Activated naive CD8-positive, alpha-beta T cell treated with anti-CD3 and anti-CD28 coated beads for 36 hours (primary cell): ENCODE measurements at regions not wholly inside any gene's neighbourhood (a gene's known extent, or its start where the extent isn't known, plus 50 kb on each side); places are given as distances from the start of the nearest gene placed in this dataset.

ENCODE experiments used
- DNase-seq: peaks from one replicate; pipeline ENCODE4 v3.0.0; 2021
- H3K27ac Mint-ChIP-seq: one replicate; pipeline ENCODE4 v1.8.0; 2022; ENCODE audit warnings: mild to moderate bottlenecking, moderate library complexity, mixed read lengths
- H3K27me3 Mint-ChIP-seq: one replicate; pipeline ENCODE4 v1.8.0; 2022; ENCODE audit warnings: mild to moderate bottlenecking, mixed read lengths
- H3K36me3 Mint-ChIP-seq: one replicate; pipeline ENCODE4 v1.8.0; 2021; ENCODE audit warnings: mild to moderate bottlenecking, mixed read lengths
- H3K4me1 Mint-ChIP-seq: one replicate; pipeline ENCODE4 v1.8.0; 2021; ENCODE audit warnings: mixed read lengths
- H3K4me3 Mint-ChIP-seq: one replicate; pipeline ENCODE4 v1.8.0; 2022; ENCODE audit warnings: mild to moderate bottlenecking, moderate library complexity, mixed read lengths
- H3K9me3 Mint-ChIP-seq: one replicate; pipeline ENCODE4 v1.8.0; 2022; ENCODE audit warnings: mixed read lengths

DNA sequence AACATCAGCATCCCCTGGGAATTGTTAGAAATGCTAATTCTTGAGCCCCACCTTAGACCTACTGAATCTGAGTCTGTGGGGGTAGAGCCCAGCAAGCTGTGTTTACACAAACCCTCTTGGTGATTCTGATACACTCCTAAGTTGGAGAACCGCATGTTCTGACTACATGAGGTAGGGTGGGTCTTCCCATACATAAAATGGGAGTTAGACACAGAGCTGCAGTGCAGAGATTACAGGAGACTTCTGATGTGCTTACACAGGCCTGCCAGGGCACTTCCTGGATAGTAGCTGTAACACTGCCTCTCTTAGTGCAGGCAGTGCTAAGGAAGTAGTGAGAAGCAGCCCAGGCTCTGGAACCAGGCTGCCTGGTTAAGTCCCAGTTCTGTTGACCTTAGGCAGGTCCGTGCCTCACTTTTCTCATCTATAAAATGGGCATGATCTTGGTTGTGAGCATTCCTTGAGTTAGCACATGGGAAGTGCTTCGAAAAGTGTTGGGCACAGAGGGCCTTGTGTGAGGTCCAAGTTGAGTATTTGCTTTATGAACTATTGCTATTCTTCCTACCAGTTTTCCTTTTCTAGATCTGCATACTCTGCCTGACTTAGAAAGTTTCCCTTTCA is 67.3 kb downstream of the GLI2 start:
- no peaks in the 10 kb centered on the region for H3K9me3 Mint-ChIP-seq
- no peak overlapping the region for H3K27ac Mint-ChIP-seq
- no peaks in the 10 kb centered on the region for H3K4me1 Mint-ChIP-seq

GRCh38 chr2:120803764-120804335 is 68.2 kb downstream of the GLI2 start:
- no peak for DNase-seq
- H3K4me3 Mint-ChIP-seq, result no peak overlapping the region
- no peaks in the 10 kb centered on the region for H3K27me3 Mint-ChIP-seq
- no peaks in the 10 kb centered on the region for H3K36me3 Mint-ChIP-seq
- no peaks in the 10 kb centered on the region for H3K4me1 Mint-ChIP-seq
- H3K27ac Mint-ChIP-seq, result no peak overlapping the region
- no peaks in the 10 kb centered on the region for H3K9me3 Mint-ChIP-seq

More for the DNA sequence above, 67.3 kb downstream of the GLI2 start:
- H3K4me3 Mint-ChIP-seq, result no peak overlapping the region
- DNase-seq, result no peak
- no peaks in the 10 kb centered on the region for H3K27me3 Mint-ChIP-seq
- no peaks in the 10 kb centered on the region for H3K36me3 Mint-ChIP-seq

DNA sequence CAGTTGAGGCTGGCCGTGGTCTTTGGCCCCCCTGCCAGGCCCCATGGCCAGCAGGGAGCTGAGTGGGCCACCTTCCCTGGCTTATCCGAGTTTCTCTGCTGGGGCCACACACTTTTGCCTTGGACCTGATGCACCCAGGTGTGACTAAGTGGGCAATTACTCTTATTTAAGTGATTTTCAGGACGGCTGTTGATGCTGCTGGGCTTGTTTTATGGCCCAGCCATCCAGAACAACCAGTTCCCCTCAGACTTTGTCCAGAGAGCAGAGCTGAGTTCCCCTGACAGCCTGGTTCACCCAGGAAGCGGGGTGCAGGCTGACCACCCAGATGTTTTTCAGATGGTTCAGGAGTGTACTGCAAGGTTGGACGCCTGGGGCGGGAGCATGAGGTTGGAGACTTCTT is 68.8 kb downstream of the GLI2 start:
- Mint-ChIP-seq H3K36me3 (no peaks in the 10 kb centered on the region), H3K27me3 (peaks cover 3% of the 10 kb centered on the region), H3K9me3 (no peaks in the 10 kb centered on the region), H3K27ac (no peak overlapping the region), H3K4me1 (no peaks in the 10 kb centered on the region), H3K4me3 (no peak overlapping the region)
- DNase-seq, result no peak

DNA sequence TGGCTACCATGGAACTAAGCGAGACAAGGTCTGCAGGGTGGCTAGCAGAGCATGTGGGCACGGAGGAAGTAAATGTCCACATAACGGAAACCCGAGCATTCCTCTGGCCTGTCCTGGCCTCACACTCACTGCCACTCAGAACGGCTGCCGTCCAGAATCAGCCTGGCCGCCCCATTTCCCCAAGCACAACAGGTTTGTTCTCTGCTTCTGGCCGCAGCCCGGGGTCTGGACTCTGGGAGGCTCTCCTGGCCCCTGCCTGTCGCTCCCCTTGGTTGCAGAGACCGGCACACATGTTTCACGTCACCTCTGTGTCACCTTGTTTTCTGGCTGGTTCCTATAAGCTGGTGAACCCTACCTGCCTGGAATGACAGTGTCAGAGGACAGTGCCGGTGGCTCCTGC is 69.3 kb downstream of the GLI2 start:
- Mint-ChIP-seq H3K36me3 (no peaks in the 10 kb centered on the region), H3K4me3 (no peak overlapping the region), H3K27me3 (peaks cover 3% of the 10 kb centered on the region), H3K4me1 (no peaks in the 10 kb centered on the region), H3K9me3 (no peaks in the 10 kb centered on the region), H3K27ac (no peak overlapping the region)
- DNase-seq, result no peak

- H3K4me1 Mint-ChIP-seq, result no peaks in the 10 kb centered on the region
- no peak overlapping the region for H3K4me3 Mint-ChIP-seq
- H3K27ac Mint-ChIP-seq, result no peak overlapping the region
- peaks cover 3% of the 10 kb centered on the region for H3K27me3 Mint-ChIP-seq
- H3K9me3 Mint-ChIP-seq, result no peaks in the 10 kb centered on the region
- no peak for DNase-seq
- H3K36me3 Mint-ChIP-seq, result no peaks in the 10 kb centered on the region
Measured at GRCh38 chr2:120805602-120806001, 69.9 kb downstream of the GLI2 start.

GRCh38 chr2:120807751-120808150 is 72.1 kb downstream of the GLI2 start:
- H3K4me3 Mint-ChIP-seq, result no peak overlapping the region
- H3K9me3 Mint-ChIP-seq, result no peaks in the 10 kb centered on the region
- no peaks in the 10 kb centered on the region for H3K36me3 Mint-ChIP-seq
- H3K27ac Mint-ChIP-seq, result no peak overlapping the region
- DNase-seq, result no peak
- H3K27me3 Mint-ChIP-seq, result peaks cover 3% of the 10 kb centered on the region
- no peaks in the 10 kb centered on the region for H3K4me1 Mint-ChIP-seq

DNA sequence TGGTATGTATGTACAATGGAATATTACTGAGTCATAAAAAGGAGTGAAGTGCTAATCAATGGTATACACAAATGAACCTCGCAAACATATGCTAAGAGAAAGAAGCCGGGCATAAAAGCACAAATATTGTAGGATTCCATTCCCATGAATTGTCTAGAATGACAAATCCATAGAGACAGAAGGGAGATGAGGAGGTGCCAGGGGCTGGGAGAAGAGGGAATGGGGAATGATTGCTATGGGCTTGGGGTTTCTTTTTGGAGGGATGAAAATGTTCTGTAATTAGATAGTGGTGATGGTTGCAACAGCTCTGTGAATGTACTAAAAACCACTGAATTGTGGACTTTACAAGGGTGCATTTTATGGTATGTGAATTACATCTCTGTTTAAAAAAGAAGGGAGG is 73.5 kb downstream of the GLI2 start:
- no peaks in the 10 kb centered on the region for H3K36me3 Mint-ChIP-seq
- no peak overlapping the region for H3K4me3 Mint-ChIP-seq
- H3K4me1 Mint-ChIP-seq, result no peaks in the 10 kb centered on the region
- no peak for DNase-seq
- H3K27me3 Mint-ChIP-seq, result peaks cover 3% of the 10 kb centered on the region
- H3K9me3 Mint-ChIP-seq, result no peaks in the 10 kb centered on the region
- H3K27ac Mint-ChIP-seq, result no peak overlapping the region

DNA sequence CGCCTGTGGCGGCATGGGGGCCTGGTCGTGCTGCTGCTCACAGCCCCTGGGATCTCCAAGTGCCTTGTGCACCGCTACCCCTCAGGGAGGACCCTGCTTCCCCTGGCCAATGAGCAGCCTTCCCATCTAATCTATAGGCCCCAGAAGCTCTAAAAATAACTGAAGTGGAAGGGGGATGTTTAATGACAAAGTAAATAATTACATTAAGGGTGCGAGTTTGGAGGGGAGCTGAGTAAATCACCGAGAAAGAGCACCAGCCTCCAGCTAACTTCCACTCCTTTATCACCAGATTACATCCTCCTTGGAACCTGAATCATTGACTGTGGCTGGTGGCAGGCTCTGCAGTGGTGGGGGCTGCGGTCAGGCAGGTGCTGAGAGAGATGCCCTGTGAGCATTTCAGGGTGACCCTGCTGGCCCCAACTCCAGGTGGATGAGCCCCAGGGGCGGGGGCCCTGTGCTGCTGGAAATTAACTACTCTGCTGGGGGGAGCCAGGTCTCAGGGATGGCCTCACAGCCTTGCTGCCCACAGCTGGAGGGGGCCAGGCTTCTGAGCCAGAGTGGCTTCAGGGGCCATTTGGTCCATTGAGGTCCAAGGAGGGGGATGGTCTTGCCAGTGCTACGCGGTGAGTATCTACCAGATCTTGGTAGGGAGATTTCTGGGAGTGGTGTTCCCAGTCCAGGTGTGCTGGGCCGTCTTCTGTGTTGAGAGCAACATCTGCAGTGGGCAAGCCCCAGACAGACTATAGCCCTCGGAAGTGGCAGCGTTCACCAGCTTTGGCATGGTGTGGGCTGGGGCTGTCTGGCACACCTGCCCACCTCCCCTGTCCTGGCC is 74.2 kb downstream of the GLI2 start:
- no peaks in the 10 kb centered on the region for H3K36me3 Mint-ChIP-seq
- H3K9me3 Mint-ChIP-seq, result no peaks in the 10 kb centered on the region
- DNase-seq, result no peak
- H3K27ac Mint-ChIP-seq, result no peak overlapping the region
- H3K27me3 Mint-ChIP-seq, result peaks cover 3% of the 10 kb centered on the region
- H3K4me3 Mint-ChIP-seq, result no peak overlapping the region
- H3K4me1 Mint-ChIP-seq, result no peaks in the 10 kb centered on the region

- no peak for DNase-seq
- Mint-ChIP-seq H3K27me3 (peaks cover 3% of the 10 kb centered on the region), H3K36me3 (no peaks in the 10 kb centered on the region), H3K4me3 (no peak overlapping the region), H3K9me3 (no peaks in the 10 kb centered on the region), H3K27ac (no peak overlapping the region), H3K4me1 (no peaks in the 10 kb centered on the region)
Measured at GRCh38 chr2:120810639-120811038, 75.0 kb downstream of the GLI2 start.

DNA sequence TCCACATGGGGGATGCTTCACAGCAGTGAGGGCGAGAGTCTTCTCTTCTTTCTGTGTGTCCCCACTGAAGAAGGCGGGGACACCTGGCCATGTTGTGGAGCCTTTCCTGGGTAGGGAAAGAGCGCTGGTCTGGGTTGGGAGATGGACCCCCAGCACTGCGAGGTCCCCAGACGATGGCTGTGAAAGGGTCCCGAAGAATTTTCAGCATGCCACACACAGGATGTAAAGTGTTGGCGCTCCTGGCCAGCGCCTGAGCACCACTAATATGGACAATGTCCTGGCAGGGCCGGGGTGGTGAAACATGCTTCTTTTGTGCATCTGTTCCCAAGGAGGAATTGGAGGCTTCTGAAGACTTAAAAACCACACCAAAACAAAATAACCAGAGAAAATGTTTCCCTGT is 77.2 kb downstream of the GLI2 start:
- Mint-ChIP-seq H3K9me3 (no peaks in the 10 kb centered on the region), H3K4me3 (no peak overlapping the region), H3K36me3 (no peaks in the 10 kb centered on the region), H3K27me3 (peaks cover 3% of the 10 kb centered on the region), H3K27ac (no peak overlapping the region), H3K4me1 (no peaks in the 10 kb centered on the region)
- DNase-seq, result no peak

DNA sequence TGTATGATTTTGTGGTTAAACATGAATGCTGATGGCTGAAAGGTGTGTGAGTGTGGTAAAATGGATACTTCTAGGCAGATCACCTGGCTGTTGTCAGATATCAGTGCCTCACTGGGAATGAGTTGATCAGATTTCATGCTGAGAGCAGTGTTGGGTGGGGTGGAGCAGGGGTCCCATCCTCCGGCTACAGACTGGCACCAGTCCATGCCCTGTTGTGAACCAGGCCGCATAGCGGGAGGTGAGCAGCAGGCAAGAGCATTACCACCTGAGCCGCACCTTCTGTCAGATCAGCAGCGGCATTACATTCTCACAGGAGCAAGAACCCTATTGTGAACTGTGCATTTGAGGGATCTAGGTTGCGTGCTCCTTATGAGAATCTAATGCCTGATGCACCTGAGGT is 78.7 kb downstream of the GLI2 start:
- Mint-ChIP-seq H3K36me3 (no peaks in the 10 kb centered on the region), H3K4me1 (no peaks in the 10 kb centered on the region), H3K27me3 (peaks cover under 1% of the 10 kb centered on the region), H3K9me3 (no peaks in the 10 kb centered on the region), H3K4me3 (no peak overlapping the region), H3K27ac (no peak overlapping the region)
- no peak for DNase-seq

DNA sequence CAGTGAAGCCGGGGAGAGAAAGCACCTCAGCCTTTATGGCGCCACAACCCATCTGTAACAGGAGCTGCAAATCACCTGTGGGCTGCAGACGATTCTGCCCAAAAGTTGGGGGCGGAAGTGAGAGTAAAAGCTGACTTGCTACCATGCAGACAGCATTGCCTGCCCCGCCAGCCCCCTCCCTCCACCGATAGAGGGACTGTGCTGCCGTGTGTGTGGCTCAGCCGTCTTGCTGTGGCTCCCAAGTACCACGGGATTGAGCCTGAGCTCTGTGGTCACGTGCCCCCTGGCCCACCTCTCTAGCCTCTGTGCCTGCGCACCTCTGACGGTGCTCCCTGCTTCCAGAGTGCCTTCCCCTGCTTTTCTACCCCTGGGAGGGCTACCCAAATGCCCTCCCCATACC is 79.6 kb downstream of the GLI2 start:
- Mint-ChIP-seq H3K4me1 (no peaks in the 10 kb centered on the region), H3K27me3 (no peaks in the 10 kb centered on the region), H3K36me3 (no peaks in the 10 kb centered on the region), H3K4me3 (no peak overlapping the region), H3K9me3 (no peaks in the 10 kb centered on the region), H3K27ac (no peak overlapping the region)
- DNase-seq, result no peak

DNA sequence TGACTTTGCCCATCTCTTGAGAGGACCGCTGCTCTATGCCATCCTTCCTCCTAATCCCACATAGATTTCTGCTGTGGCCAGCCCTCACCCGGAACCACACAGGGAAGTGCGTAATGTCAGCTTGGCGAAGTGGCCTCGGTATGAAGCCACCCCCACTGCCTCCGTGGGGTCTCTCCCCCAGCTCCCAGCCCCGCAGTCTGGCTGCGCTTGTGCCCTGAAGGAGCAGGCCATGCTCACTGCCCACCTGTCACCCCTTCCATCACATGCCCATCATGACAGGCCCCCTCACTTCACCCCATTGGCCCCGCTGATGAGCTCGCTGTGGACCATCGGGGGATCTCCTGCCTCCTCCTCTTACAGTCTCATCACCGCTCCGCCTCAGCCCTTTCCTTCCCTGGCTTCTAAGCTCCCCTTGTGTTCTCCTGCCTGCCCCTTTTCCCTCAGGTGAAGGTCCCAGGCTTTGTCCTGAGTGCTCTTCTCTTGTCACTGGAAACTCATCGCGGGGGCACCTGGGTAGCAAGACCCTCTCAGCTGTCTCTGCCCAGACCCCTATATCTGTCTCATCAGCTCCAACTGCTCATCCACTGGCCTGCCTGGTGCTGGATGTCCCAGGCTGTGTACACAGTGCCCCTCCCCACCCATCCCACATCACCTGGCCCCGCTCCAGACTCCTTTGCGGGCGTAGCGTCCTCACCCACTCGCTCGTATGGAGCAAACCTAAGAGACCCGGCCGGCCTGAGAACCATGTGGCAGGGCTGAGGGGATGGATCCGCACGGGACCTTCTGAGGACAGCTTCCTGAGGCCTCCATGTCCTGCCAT is 81.7 kb downstream of the GLI2 start:
- no peak for DNase-seq
- no peak overlapping the region for H3K27ac Mint-ChIP-seq
- no peaks in the 10 kb centered on the region for H3K9me3 Mint-ChIP-seq
- no peaks in the 10 kb centered on the region for H3K27me3 Mint-ChIP-seq
- H3K4me1 Mint-ChIP-seq, result no peaks in the 10 kb centered on the region
- H3K4me3 Mint-ChIP-seq, result no peak overlapping the region
- no peaks in the 10 kb centered on the region for H3K36me3 Mint-ChIP-seq

- Mint-ChIP-seq H3K9me3 (no peaks in the 10 kb centered on the region), H3K4me1 (no peaks in the 10 kb centered on the region), H3K27ac (no peak overlapping the region), H3K36me3 (no peaks in the 10 kb centered on the region), H3K4me3 (no peak overlapping the region), H3K27me3 (no peaks in the 10 kb centered on the region)
- no peak for DNase-seq
Measured at GRCh38 chr2:120817956-120818325, 82.3 kb downstream of the GLI2 start.

GRCh38 chr2:120818441-120818920 is 82.8 kb downstream of the GLI2 start:
- DNase-seq, result no peak
- Mint-ChIP-seq H3K9me3 (no peaks in the 10 kb centered on the region), H3K4me1 (no peaks in the 10 kb centered on the region), H3K27me3 (no peaks in the 10 kb centered on the region), H3K27ac (no peak overlapping the region), H3K36me3 (no peaks in the 10 kb centered on the region), H3K4me3 (no peak overlapping the region)
